ENCODE measurements at regions not wholly inside any gene's neighbourhood (a gene's known extent, or its start where the extent isn't known, plus 50 kb on each side); places are given as distances from the start of the nearest gene placed in this dataset.

- no peak for TF ChIP-seq ATF2 (tag by site-specific recombination; IDR thresholded peaks at IDR 0.05; ENCODE audit: low read depth)
- TF ChIP-seq ZIC2 (tag by site-specific recombination; IDR thresholded peaks at IDR 0.05), result no peak
- TF ChIP-seq RBAK (tag by site-specific recombination; IDR thresholded peaks at IDR 0.05), result no peak
- no peak for TF ChIP-seq ZNF311 (tag by site-specific recombination; IDR thresholded peaks at IDR 0.05; ENCODE audit: borderline replicate concordance)
- TF ChIP-seq ZNF600 (tag by site-specific recombination; IDR thresholded peaks at IDR 0.05), result no peak
- no peak for TF ChIP-seq ZNF404 (tag by site-specific recombination; IDR thresholded peaks at IDR 0.05)
These were observed 101.9 kb upstream of the LRIG1 start (continued) for GRCh38 chr3:66602691-66603090.

DNA sequence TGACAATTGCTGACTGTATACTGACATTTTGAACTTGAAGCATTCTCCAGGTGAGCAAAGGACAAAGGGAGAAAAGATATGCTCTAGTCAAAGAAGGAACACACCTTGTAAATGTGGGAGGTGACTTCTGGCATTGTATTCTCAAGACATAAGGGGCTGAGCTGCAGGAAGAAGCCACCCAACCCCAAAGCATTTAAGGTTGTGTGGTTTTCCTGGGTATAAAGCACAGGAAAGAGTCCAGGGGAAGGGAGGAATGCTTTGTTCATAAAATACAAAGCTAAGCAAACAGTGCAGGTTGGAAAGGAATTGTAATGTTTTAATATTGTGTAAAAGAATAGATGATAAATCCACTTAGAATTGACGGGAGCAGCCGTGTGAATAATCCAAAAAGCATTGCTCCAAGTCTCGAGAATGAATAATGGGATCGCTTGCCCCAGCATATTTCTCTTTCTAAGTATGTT lies 102.4 kb upstream of the LRIG1 start:
- Histone ChIP-seq H3K4me3 (ENCODE audit: low read depth, low read length) (no peak overlapping the region), H3K4me1 (ENCODE audit: control insufficient read depth, insufficient read depth, low read length) (no peaks in the 10 kb centered on the region), H3K27ac (ENCODE audit: extremely low read depth, low read depth, low read length) (no peak overlapping the region), H3K36me3 (ENCODE audit: control insufficient read depth in 2 of 2, insufficient read depth in 1 of 2, low read length in 2 of 2) (no peaks in the 10 kb centered on the region), H3K9me3 (ENCODE audit: control insufficient read depth, insufficient read depth, low read depth, low read length) (no peaks in the 10 kb centered on the region)
- ChIA-PET CTCF (no interaction called here), POLR2A (no interaction called here)
- TF ChIP-seq ZNF138 (tag by site-specific recombination; IDR thresholded peaks at IDR 0.05; ENCODE audit: borderline replicate concordance) (no peak), ZNF394 (tag by site-specific recombination; IDR thresholded peaks at IDR 0.05; ENCODE audit: borderline replicate concordance) (no peak), ZNF280C (tag by site-specific recombination; IDR thresholded peaks at IDR 0.05) (no peak), ZNF146 (tag by site-specific recombination; IDR thresholded peaks at IDR 0.05) (no peak), ZNF324 (tag by site-specific recombination; IDR thresholded peaks at IDR 0.05) (no peak), ZNF426 (tag by site-specific recombination; IDR thresholded peaks at IDR 0.05) (no peak), ZNF174 (tag by site-specific recombination; IDR thresholded peaks at IDR 0.05) (no peak)
- TF ChIP-seq, protein P1, sequence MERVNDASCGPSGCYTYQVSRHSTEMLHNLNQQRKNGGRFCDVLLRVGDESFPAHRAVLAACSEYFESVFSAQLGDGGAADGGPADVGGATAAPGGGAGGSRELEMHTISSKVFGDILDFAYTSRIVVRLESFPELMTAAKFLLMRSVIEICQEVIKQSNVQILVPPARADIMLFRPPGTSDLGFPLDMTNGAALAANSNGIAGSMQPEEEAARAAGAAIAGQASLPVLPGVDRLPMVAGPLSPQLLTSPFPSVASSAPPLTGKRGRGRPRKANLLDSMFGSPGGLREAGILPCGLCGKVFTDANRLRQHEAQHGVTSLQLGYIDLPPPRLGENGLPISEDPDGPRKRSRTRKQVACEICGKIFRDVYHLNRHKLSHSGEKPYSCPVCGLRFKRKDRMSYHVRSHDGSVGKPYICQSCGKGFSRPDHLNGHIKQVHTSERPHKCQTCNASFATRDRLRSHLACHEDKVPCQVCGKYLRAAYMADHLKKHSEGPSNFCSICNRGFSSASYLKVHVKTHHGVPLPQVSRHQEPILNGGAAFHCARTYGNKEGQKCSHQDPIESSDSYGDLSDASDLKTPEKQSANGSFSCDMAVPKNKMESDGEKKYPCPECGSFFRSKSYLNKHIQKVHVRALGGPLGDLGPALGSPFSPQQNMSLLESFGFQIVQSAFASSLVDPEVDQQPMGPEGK (tag by site-specific recombination; IDR thresholded peaks at IDR 0.05), result no peak
- TF ChIP-seq, protein P2, sequence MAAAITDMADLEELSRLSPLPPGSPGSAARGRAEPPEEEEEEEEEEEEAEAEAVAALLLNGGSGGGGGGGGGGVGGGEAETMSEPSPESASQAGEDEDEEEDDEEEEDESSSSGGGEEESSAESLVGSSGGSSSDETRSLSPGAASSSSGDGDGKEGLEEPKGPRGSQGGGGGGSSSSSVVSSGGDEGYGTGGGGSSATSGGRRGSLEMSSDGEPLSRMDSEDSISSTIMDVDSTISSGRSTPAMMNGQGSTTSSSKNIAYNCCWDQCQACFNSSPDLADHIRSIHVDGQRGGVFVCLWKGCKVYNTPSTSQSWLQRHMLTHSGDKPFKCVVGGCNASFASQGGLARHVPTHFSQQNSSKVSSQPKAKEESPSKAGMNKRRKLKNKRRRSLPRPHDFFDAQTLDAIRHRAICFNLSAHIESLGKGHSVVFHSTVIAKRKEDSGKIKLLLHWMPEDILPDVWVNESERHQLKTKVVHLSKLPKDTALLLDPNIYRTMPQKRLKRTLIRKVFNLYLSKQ (tag by site-specific recombination; IDR thresholded peaks at IDR 0.05; ENCODE audit: borderline replicate concordance), result no peak

GRCh38 chr3:66604481-66604880 lies 103.7 kb upstream of the LRIG1 start:
- no peaks in the 10 kb centered on the region for H3K4me1 ChIP-seq (ENCODE audit: control insufficient read depth, insufficient read depth, low read length)
- no peak overlapping the region for H3K27ac ChIP-seq (ENCODE audit: extremely low read depth, low read depth, low read length)
- no peak overlapping the region for H3K4me3 ChIP-seq (ENCODE audit: low read depth, low read length)
- POLR2A ChIA-PET, result no interaction called here
- CTCF ChIA-PET, result no interaction called here
- H3K36me3 ChIP-seq (ENCODE audit: control insufficient read depth in 2 of 2, insufficient read depth in 1 of 2, low read length in 2 of 2), result no peaks in the 10 kb centered on the region
- no peaks in the 10 kb centered on the region for H3K9me3 ChIP-seq (ENCODE audit: control insufficient read depth, insufficient read depth, low read depth, low read length)
- TF ChIP-seq ZNF585B (tag by site-specific recombination; IDR thresholded peaks at IDR 0.05) (no peak), GLI4 (tag by site-specific recombination; IDR thresholded peaks at IDR 0.05) (no peak), ZNF274 (IDR thresholded peaks at IDR 0.05; ENCODE audit: low read length) (no peak), ZNF274 (tag by site-specific recombination; IDR thresholded peaks at IDR 0.05; ENCODE audit: borderline replicate concordance) (no peak), ZNF610 (tag by site-specific recombination; IDR thresholded peaks at IDR 0.05; ENCODE audit: borderline replicate concordance) (no peak), ZNF776 (tag by site-specific recombination; IDR thresholded peaks at IDR 0.05; ENCODE audit: borderline replicate concordance) (no peak), ZNF623 (tag by site-specific recombination; IDR thresholded peaks at IDR 0.05) (no peak), ZFHX2 (tag by site-specific recombination; conservative IDR thresholded peaks at IDR 0.05) (no peak)

Measured in HEK293 (cell line).